ENCODE measurements at regions not wholly inside any gene's neighbourhood (a gene's known extent, or its start where the extent isn't known, plus 50 kb on each side); places are given as distances from the start of the nearest gene placed in this dataset.
A peak's percentile ranks its signal among the peaks of the same experiment; 100 is the strongest.

DNA sequence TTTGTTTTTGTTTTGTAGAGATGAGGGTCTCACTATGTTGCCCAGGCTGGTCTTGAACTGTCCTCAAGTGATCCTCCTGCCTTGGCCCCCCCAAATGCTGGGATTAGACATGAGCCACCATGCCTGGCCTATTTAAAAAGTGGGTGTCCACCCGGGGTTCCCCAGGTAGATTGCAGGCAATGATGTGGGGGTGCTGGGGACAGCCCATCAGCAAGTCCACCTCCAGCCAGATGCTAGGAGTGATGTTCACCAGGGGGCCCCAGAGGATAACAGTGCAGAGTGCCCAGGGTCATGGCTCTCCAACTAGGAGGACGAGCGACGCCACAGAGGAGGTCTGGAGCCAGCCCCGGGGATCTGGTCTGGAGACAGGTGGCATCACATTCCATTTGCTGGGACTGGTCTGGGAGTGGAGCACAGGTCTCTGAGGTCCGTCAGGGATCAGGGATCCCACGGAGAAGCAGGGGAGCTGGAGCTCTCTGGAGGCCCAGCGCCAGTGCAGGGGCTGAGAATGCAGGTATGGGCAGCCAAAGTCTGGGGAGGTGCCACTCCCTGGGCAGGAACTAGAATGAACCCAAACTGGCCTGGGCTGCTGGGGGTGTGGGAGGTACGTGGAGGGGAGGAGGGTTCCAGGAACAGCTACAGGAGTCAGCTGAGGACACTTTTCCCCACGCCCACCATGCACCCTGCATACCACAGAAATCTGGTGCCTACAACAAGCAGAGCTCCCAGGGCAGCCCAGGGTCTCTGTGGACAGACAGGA lies 51.2 kb upstream of the PCSK6 start (continued):
- TF ChIP-seq, protein P1, sequence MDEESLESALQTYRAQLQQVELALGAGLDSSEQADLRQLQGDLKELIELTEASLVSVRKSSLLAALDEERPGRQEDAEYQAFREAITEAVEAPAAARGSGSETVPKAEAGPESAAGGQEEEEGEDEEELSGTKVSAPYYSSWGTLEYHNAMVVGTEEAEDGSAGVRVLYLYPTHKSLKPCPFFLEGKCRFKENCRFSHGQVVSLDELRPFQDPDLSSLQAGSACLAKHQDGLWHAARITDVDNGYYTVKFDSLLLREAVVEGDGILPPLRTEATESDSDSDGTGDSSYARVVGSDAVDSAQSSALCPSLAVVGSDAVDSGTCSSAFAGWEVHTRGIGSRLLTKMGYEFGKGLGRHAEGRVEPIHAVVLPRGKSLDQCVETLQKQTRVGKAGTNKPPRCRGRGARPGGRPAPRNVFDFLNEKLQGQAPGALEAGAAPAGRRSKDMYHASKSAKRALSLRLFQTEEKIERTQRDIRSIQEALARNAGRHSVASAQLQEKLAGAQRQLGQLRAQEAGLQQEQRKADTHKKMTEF (CRISPR knock-in tag; IDR thresholded peaks at IDR 0.05): 0 out of 2 replicates have a peak, but pooled peaks have one; percentile 8
- no peak for TF ChIP-seq ZNF766 (CRISPR knock-in tag; IDR thresholded peaks at IDR 0.05; ENCODE audit: borderline replicate concordance)
- 0 out of 2 replicates have a peak, but pooled peaks have one; percentile 9 for TF ChIP-seq SALL1 (CRISPR knock-in tag; IDR thresholded peaks at IDR 0.05)
- TF ChIP-seq SP5 (CRISPR knock-in tag; IDR thresholded peaks at IDR 0.05; ENCODE audit: borderline replicate concordance, low read depth): no peak
- TF ChIP-seq, protein P2, sequence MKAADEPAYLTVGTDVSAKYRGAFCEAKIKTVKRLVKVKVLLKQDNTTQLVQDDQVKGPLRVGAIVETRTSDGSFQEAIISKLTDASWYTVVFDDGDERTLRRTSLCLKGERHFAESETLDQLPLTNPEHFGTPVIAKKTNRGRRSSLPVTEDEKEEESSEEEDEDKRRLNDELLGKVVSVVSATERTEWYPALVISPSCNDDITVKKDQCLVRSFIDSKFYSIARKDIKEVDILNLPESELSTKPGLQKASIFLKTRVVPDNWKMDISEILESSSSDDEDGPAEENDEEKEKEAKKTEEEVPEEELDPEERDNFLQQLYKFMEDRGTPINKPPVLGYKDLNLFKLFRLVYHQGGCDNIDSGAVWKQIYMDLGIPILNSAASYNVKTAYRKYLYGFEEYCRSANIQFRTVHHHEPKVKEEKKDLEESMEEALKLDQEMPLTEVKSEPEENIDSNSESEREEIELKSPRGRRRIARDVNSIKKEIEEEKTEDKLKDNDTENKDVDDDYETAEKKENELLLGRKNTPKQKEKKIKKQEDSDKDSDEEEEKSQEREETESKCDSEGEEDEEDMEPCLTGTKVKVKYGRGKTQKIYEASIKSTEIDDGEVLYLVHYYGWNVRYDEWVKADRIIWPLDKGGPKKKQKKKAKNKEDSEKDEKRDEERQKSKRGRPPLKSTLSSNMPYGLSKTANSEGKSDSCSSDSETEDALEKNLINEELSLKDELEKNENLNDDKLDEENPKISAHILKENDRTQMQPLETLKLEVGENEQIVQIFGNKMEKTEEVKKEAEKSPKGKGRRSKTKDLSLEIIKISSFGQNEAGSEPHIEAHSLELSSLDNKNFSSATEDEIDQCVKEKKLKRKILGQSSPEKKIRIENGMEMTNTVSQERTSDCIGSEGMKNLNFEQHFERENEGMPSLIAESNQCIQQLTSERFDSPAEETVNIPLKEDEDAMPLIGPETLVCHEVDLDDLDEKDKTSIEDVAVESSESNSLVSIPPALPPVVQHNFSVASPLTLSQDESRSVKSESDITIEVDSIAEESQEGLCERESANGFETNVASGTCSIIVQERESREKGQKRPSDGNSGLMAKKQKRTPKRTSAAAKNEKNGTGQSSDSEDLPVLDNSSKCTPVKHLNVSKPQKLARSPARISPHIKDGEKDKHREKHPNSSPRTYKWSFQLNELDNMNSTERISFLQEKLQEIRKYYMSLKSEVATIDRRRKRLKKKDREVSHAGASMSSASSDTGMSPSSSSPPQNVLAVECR (CRISPR knock-in tag; IDR thresholded peaks at IDR 0.05; ENCODE audit: borderline replicate concordance): peak; percentile 28; the same call in 1 of the 2 replicates
- TF ChIP-seq SRSF4 (IDR thresholded peaks at IDR 0.05; ENCODE audit: low read depth, low read length, poor library complexity, severe bottlenecking): no peak
- no peak for TF ChIP-seq SMAD9 (CRISPR knock-in tag; IDR thresholded peaks at IDR 0.05)
- no peak for TF ChIP-seq ZNF746 (CRISPR knock-in tag; IDR thresholded peaks at IDR 0.05)
- no peak for TF ChIP-seq ZNF841 (CRISPR knock-in tag; IDR thresholded peaks at IDR 0.05; ENCODE audit: borderline replicate concordance)
- TF ChIP-seq HNRNPL (IDR thresholded peaks at IDR 0.05; ENCODE audit: low read depth, low read length): 0 out of 2 replicates have a peak, but pooled peaks have one; percentile 33
- TF ChIP-seq ATF7-NPFF (CRISPR knock-in tag; IDR thresholded peaks at IDR 0.05; ENCODE audit: low read depth): 0 out of 2 replicates have a peak, but pooled peaks have one; percentile 17
- TF ChIP-seq SRY (CRISPR knock-in tag; IDR thresholded peaks at IDR 0.05): no peak
- TF ChIP-seq ZNF260 (CRISPR knock-in tag; IDR thresholded peaks at IDR 0.05; ENCODE audit: borderline replicate concordance, low read depth): no peak
- TF ChIP-seq, protein P3, sequence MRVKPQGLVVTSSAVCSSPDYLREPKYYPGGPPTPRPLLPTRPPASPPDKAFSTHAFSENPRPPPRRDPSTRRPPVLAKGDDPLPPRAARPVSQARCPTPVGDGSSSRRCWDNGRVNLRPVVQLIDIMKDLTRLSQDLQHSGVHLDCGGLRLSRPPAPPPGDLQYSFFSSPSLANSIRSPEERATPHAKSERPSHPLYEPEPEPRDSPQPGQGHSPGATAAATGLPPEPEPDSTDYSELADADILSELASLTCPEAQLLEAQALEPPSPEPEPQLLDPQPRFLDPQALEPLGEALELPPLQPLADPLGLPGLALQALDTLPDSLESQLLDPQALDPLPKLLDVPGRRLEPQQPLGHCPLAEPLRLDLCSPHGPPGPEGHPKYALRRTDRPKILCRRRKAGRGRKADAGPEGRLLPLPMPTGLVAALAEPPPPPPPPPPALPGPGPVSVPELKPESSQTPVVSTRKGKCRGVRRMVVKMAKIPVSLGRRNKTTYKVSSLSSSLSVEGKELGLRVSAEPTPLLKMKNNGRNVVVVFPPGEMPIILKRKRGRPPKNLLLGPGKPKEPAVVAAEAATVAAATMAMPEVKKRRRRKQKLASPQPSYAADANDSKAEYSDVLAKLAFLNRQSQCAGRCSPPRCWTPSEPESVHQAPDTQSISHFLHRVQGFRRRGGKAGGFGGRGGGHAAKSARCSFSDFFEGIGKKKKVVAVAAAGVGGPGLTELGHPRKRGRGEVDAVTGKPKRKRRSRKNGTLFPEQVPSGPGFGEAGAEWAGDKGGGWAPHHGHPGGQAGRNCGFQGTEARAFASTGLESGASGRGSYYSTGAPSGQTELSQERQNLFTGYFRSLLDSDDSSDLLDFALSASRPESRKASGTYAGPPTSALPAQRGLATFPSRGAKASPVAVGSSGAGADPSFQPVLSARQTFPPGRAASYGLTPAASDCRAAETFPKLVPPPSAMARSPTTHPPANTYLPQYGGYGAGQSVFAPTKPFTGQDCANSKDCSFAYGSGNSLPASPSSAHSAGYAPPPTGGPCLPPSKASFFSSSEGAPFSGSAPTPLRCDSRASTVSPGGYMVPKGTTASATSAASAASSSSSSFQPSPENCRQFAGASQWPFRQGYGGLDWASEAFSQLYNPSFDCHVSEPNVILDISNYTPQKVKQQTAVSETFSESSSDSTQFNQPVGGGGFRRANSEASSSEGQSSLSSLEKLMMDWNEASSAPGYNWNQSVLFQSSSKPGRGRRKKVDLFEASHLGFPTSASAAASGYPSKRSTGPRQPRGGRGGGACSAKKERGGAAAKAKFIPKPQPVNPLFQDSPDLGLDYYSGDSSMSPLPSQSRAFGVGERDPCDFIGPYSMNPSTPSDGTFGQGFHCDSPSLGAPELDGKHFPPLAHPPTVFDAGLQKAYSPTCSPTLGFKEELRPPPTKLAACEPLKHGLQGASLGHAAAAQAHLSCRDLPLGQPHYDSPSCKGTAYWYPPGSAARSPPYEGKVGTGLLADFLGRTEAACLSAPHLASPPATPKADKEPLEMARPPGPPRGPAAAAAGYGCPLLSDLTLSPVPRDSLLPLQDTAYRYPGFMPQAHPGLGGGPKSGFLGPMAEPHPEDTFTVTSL (CRISPR knock-in tag; IDR thresholded peaks at IDR 0.05; ENCODE audit: borderline replicate concordance): no peak
- no peak for TF ChIP-seq PCBP2 (optimal IDR thresholded peaks at IDR 0.05; ENCODE audit: low read depth, low read length, poor library complexity, severe bottlenecking)
- no peak for TF ChIP-seq KLF16 (CRISPR knock-in tag; IDR thresholded peaks at IDR 0.05)
- no peak for TF ChIP-seq ZNF598 (CRISPR knock-in tag; IDR thresholded peaks at IDR 0.05; ENCODE audit: borderline replicate concordance)
